ENCODE measurements at regions not wholly inside any gene's neighbourhood (a gene's known extent, or its start where the extent isn't known, plus 50 kb on each side); places are given as distances from the start of the nearest gene placed in this dataset.
"Not testable (repeated sequence)": the region's sequence is repeated elsewhere in the genome, so short reads cannot be mapped to it uniquely, and the experiment has no call there.

DNA sequence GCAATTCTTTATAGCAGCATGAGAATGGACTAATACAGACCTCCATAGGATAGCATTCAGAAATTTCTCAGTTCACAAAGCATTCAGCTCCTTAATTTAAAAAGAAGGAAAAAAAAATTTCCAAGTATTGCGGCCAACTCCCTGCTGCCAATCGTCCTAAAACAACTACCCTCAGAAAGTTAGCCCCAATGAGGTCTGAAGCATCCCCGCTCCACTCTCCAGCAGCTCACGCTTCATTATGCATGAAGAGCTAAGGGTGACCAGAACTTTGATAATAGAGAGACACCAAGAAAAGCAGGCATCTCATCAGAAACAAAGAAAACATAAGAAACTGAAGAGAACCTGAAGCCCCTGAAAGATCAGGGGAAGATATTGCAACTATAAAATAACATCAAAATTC, 172.8 kb upstream of the NUDT4 start:
- no peak for DNase-seq (ENCODE audit: low spot score)

GRCh38 chr12:93205361-93205760, 172.4 kb upstream of the NUDT4 start:
- no peak for DNase-seq (ENCODE audit: low spot score)

DNA sequence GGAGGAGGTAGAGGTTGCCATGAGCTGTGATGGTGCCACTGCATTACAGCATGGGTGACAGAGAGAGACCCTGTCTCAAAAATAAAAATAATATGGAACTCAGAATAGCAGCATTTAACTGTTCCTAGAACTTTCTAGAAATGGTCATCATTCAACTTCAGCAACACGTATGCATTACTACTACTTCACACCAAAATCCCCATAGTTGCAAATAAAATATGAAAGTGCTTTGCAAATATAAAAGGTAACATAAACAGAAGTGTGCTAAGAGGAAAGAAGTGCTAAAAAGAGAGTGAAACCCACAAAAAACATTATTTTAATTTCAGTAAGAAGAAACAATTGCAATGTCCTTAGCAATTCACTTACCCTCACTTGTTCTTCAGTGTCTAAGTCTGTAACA, 169.7 kb upstream of the NUDT4 start:
- DNase-seq (ENCODE audit: low spot score) = no peak

DNA sequence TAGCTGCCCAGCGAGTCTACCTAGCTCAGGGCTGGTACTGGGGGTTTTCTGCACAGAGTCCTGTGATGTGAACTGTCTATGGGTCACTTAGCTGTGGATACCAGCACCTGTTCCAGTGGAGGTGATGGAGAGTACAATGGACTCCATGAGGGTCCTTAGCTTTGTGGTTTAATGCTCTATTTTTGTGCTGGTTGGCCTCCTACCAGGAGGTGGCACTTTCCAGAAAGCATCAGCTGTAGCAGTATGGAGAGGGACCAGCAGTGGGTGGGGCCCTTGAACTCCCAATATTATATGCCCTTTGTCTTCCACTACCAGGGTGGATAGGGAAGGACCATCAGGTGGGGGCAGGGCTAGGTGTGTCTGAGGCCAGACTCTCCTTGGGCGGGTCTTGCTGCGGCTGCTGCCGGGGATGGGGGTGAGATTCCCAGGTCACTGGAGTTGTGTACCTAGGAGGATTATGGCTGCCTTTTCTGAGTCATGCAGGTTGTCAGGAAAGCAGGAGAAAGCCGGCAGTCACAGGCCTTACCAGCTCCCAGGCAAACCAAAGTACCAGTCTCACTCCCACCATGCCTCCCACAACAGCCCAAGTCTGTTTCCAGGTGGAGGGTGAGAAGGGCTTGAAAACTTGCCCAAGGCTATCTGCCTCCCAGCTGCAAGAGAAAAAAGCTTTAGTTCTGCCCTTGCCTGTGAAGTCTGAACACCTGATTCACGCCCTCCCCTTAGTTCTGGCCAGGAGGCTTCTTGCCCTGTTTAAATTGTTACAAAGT, 163.0 kb upstream of the NUDT4 start:
- no peak for DNase-seq (ENCODE audit: low spot score)

GRCh38 chr12:93215290-93215678, 162.4 kb upstream of the NUDT4 start:
- no peak for DNase-seq (ENCODE audit: low spot score)

GRCh38 chr12:93219947-93220346, 157.8 kb upstream of the NUDT4 start:
- DNase-seq (ENCODE audit: low spot score) = no peak

- no peak for DNase-seq (ENCODE audit: low spot score)
Observed at GRCh38 chr12:93221841-93222240, 155.9 kb upstream of the NUDT4 start.

- peak; percentile 38 for DNase-seq (ENCODE audit: low spot score)
Observed at GRCh38 chr12:93223440-93224426, 154.0 kb upstream of the NUDT4 start.

DNA sequence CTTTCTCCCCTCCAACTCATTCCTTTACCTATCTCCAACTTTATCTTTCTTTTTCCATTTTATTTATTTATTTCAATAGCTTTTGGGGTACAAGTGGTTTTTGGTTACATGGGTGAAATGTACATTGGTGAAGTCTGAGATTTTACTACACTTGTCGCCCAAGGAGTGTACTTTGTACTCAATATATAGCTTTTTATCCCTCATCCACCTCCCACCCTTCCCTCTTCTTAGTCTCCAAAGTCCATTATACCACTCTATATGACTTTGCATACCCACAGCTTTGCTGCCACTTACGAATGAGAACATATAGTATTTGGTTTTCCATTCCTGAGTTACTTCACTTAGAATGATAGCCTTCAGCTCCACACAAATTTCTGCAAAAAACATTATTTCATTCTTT, 152.6 kb upstream of the NUDT4 start:
- DNase-seq (ENCODE audit: low spot score) = no peak

DNA sequence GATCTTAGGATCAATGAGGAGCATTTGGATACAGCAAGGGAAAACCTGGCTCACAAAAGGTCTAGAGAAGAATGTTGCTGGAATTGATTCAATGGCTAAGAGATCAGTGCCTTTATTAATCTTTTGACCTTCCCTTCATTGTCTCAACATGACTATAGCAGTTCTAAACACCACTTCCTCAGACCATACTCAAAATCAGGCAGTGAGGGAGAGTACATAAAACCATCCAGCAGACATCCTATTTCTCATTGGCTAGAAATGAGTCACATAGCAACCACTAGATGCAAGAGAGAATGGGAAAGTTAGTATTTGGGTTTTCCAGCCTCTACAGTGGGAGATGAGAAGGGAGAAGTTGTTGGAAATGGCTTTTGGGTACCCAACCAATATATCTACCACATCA, 151.4 kb upstream of the NUDT4 start:
- no peak for DNase-seq (ENCODE audit: low spot score)

- peak; percentile 22 for DNase-seq (ENCODE audit: low spot score)
Observed at GRCh38 chr12:93229494-93230325, 148.0 kb upstream of the NUDT4 start.

DNA sequence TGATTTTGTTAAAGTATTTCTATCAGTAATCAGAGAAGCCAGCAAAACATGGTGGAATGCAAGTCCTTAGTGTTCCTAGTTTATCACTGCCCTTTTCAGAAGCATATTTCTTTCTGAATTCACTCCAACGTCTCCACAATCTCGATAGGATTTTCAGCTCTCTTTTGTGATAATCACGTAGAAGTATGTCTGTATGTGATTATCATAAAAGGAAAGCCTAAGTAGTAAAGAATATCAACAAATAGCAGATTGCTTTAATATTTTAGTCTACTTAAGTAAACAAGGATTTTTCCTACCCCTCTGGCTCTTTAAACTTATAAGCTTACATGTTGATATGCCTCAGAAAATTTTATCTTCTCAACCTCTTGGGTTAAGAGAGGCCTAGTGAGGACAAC, 147.4 kb upstream of the NUDT4 start:
- DNase-seq (ENCODE audit: low spot score) = no peak

DNA sequence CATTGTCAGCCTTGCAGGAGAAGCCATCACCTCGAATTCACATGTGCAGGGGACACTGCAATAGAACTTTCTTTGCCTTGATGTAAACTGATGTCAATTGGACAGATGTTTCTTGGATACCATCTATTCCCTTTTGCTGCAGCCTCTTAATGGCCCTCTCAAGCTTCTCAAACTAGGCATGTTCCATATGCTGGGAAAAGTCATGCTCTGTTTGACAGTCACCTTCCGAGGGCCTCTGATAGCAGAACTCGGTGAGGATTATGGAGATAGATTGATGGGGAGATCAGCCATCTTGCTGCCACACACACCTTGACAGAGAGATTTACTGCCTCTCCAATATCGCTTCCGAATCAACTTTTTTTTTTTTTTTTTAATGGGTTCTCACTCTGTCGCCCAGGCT, 145.8 kb upstream of the NUDT4 start:
- DNase-seq (ENCODE audit: low spot score) = no peak

GRCh38 chr12:93234641-93235040, 143.1 kb upstream of the NUDT4 start:
- DNase-seq (ENCODE audit: low spot score) = no peak

DNA sequence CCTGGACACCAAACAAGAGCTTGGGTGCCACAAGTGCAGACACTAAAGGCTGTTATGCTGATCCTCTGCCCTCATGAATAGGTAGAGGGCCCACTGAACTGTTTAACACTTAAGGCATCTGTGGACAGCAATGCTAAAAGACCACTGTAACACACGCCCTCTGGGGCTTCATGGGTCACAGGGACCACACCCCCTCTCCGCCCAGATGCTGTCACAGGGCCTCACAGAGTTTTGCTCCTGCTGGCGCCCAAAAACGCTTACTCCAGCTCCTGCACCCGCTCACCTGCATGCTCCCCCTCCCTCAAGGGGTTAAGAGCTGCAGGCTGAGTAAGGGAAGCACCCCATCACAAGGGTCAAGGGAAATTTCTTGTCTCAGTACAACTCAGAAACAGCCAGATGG, 141.8 kb upstream of the NUDT4 start:
- DNase-seq (ENCODE audit: low spot score) = no peak

- no peak for DNase-seq (ENCODE audit: low spot score)
Observed at GRCh38 chr12:93237235-93237915, 140.3 kb upstream of the NUDT4 start.

DNA sequence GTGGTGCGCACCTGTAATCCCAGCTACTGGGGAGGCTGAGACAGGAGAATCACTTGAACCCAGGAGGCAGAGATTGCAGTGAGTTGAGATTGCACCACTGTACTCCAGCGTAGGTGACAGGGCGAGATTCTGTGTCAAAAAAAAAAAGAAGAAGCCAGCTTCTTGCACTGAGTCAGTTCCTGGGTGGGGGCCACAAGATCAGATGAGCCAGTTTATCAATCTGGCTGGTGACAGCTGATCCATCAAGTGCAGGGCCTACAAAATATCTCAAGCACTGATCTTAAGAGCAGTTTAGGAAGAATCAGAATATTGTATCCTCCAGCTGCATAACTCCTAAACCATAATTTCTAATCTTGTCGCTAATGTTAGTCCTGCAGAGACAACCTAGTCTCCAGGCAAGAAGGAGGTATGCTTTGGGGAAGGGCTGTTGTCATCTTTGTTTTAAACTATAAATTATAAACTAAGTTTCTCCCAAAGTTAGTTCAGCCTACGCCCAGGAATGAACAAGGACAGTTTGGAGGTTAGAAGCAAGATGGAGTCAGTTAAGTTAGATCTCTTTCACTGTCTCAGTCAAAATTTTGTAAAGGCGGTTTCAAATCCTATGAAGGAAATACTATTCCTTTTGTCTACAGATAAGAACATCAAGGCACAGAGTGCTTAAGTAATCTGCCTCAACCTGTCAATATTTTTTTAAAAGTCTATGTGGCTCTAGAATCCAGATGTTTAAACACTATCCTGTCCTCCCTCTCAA, 139.0 kb upstream of the NUDT4 start:
- DNase-seq (ENCODE audit: low spot score) = not testable (repeated sequence)

- DNase-seq (ENCODE audit: low spot score) = not testable (repeated sequence)
Observed at GRCh38 chr12:93239789-93240188, 137.9 kb upstream of the NUDT4 start.

GRCh38 chr12:93242154-93242972, 135.4 kb upstream of the NUDT4 start:
- DNase-seq (ENCODE audit: low spot score) = no peak

DNA sequence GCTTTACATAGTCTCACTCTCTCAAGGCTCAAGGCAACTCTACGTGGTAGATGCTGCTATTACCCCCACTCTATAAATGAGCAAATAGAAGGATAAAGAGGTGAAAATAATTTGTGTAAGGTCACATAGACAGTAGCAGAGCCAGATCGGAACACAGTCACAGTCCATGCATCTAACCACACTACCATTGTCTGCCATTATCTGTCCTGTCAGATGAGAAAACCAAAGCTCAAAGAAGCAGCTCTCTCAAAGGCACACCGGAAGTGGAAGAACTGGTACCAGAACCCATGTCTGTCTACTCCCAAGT, 134.4 kb upstream of the NUDT4 start:
- DNase-seq (ENCODE audit: low spot score) = no peak
